Stimulated activated CD4-positive, alpha-beta T cell treated with anti-CD3 and anti-CD28 coated beads, TNF-alpha, amount 100 ng/mL, for 48 hours (primary cell): ENCODE measurements at regions not wholly inside any gene's neighbourhood (a gene's known extent, or its start where the extent isn't known, plus 50 kb on each side); places are given as distances from the start of the nearest gene placed in this dataset.

Experiments
- DNase-seq, 3 donors: peaks; one replicate each; pipeline ENCODE4 v3.0.0-alpha.2; 2020; ENCODE audit warnings: low read depth in 3 of 3

- no peak for DNase-seq
Observed at GRCh38 chr5:165526357-165526756, 2020.9 kb downstream of the MAT2B start.

- no peak for DNase-seq
Observed at GRCh38 chr5:165527577-165527976, 2022.2 kb downstream of the MAT2B start.

- no peak for DNase-seq
Observed at GRCh38 chr5:165538065-165538464, 2032.6 kb downstream of the MAT2B start.

- no peak for DNase-seq
Observed at GRCh38 chr5:165559645-165560044, 2054.2 kb downstream of the MAT2B start.

- DNase-seq, result no peak
Observed at GRCh38 chr5:165560648-165561047, 2055.2 kb downstream of the MAT2B start.

- no peak for DNase-seq
Observed at GRCh38 chr5:165565911-165566310, 2060.5 kb downstream of the MAT2B start.

- no peak for DNase-seq
Observed at GRCh38 chr5:165569551-165569950, 2064.1 kb downstream of the MAT2B start.

- DNase-seq, result no peak
Observed at GRCh38 chr5:165573445-165573844, 2068.0 kb downstream of the MAT2B start.

- DNase-seq, result no peak
Observed at GRCh38 chr5:165574100-165574499, 2068.7 kb downstream of the MAT2B start.

- DNase-seq, result no peak
Observed at GRCh38 chr5:165576678-165577275, 2071.4 kb downstream of the MAT2B start.

GRCh38 chr5:165579911-165580310, 2074.5 kb downstream of the MAT2B start:
- no peak for DNase-seq

- no peak for DNase-seq
Observed at GRCh38 chr5:165594693-165595092, 2089.3 kb downstream of the MAT2B start.

- DNase-seq, result no peak
Observed at GRCh38 chr5:165602529-165602928, 2097.1 kb downstream of the MAT2B start.

- DNase-seq, result no peak
Observed at GRCh38 chr5:165607026-165607425, 2101.6 kb downstream of the MAT2B start.

GRCh38 chr5:165609871-165610270, 2104.5 kb downstream of the MAT2B start:
- no peak for DNase-seq

GRCh38 chr5:165616490-165617405, 2111.3 kb downstream of the MAT2B start:
- no peak for DNase-seq

- DNase-seq, result no peak
Observed at GRCh38 chr5:165617491-165617890, 2112.1 kb downstream of the MAT2B start.

GRCh38 chr5:165620394-165620793, 2115.0 kb downstream of the MAT2B start:
- DNase-seq, result no peak

GRCh38 chr5:165622864-165623536, 2117.6 kb downstream of the MAT2B start:
- DNase-seq, result no peak

GRCh38 chr5:165624166-165624946, 2118.9 kb downstream of the MAT2B start:
- DNase-seq, result no peak

- no peak for DNase-seq
Observed at GRCh38 chr5:165626161-165626560, 2120.7 kb downstream of the MAT2B start.
